MM.1S (cell line): ENCODE measurements at regions not wholly inside any gene's neighbourhood (a gene's known extent, or its start where the extent isn't known, plus 50 kb on each side); places are given as distances from the start of the nearest gene placed in this dataset.

Source experiments
- CTCF ChIP-seq: fragments of 300-600 bp; sonication (generic); IDR thresholded peaks from 2 replicates; pipeline ENCODE4 v1.5.1; 2016; ENCODE audit warnings: antibody characterized with exemption, low read length, mixed read lengths
- EZH2 ChIP-seq: fragments of 300-600 bp; sonication (generic); optimal IDR thresholded peaks from 2 replicates; pipeline ENCODE3; 2017; ENCODE audit warnings: low read depth, mild to moderate bottlenecking, antibody characterized with exemption, low read length, mixed read lengths
- EZH2phosphoT487 ChIP-seq: fragments of 300-600 bp; sonication (generic); IDR thresholded peaks from 2 replicates; pipeline ENCODE4 v1.6.1; 2018; ENCODE audit warnings: antibody characterized with exemption, low read length

- TF ChIP-seq CTCF (no peak), EZH2phosphoT487 (no peak), EZH2 (no peak)
These were observed 180.7 kb upstream of the SHH start for GRCh38 chr7:155992974-155993373.
